ENCODE measurements at regions not wholly inside any gene's neighbourhood (a gene's known extent, or its start where the extent isn't known, plus 50 kb on each side); places are given as distances from the start of the nearest gene placed in this dataset.
"Not testable (repeated sequence)": the region's sequence is repeated elsewhere in the genome, so short reads cannot be mapped to it uniquely, and the experiment has no call there.

GRCh38 chr5:92674321-92674720 is 906.7 kb downstream of the NR2F1-AS1 start:
- Mint-ChIP-seq H3K9me3 (peaks cover 2% of the 10 kb centered on the region in 2 donors), H3K27me3 (ENCODE audit: low read depth) (no peaks in the 10 kb centered on the region), H3K36me3 (ENCODE audit: insufficient read depth in 2 of 2) (no peaks in the 10 kb centered on the region), H3K4me1 (ENCODE audit: low read depth) (no peaks in the 10 kb centered on the region), H3K27ac (no peak overlapping the region), H3K4me3 (no peak overlapping the region)
- no peak for ATAC-seq (replicated peaks in 1 of 2)
- no peak for DNase-seq

- H3K9me3 Mint-ChIP-seq: peaks cover 3% of the 10 kb centered on the region in 2 donors
- H3K27ac Mint-ChIP-seq: no peak overlapping the region
- no peaks in the 10 kb centered on the region for H3K36me3 Mint-ChIP-seq (ENCODE audit: insufficient read depth in 2 of 2)
- no peaks in the 10 kb centered on the region for H3K27me3 Mint-ChIP-seq (ENCODE audit: low read depth)
- H3K4me1 Mint-ChIP-seq (ENCODE audit: low read depth): no peaks in the 10 kb centered on the region
- no peak overlapping the region for H3K4me3 Mint-ChIP-seq
- ATAC-seq (replicated peaks in 1 of 2) (no peak), DNase-seq (no peak)
Measured at GRCh38 chr5:92665506-92665905, 915.5 kb downstream of the NR2F1-AS1 start.

- Mint-ChIP-seq H3K9me3 (peaks cover 6 to 7% of the 10 kb centered on the region in 2 donors), H3K27ac (no peak overlapping the region), H3K36me3 (ENCODE audit: insufficient read depth in 2 of 2) (no peaks in the 10 kb centered on the region), H3K4me3 (no peak overlapping the region), H3K27me3 (ENCODE audit: low read depth) (no peaks in the 10 kb centered on the region), H3K4me1 (ENCODE audit: low read depth) (no peaks in the 10 kb centered on the region)
- no peak for DNase-seq
- no peak for ATAC-seq (replicated peaks in 1 of 2)
Measured at GRCh38 chr5:92662741-92663140, 918.3 kb downstream of the NR2F1-AS1 start.

GRCh38 chr5:92659246-92659645 is 921.8 kb downstream of the NR2F1-AS1 start:
- no peaks in the 10 kb centered on the region for H3K36me3 Mint-ChIP-seq (ENCODE audit: insufficient read depth in 2 of 2)
- ATAC-seq (replicated peaks in 1 of 2): no peak

GRCh38 chr5:92654601-92655000 is 926.4 kb downstream of the NR2F1-AS1 start:
- not testable (repeated sequence) for H3K27ac Mint-ChIP-seq; ATAC-seq (replicated peaks in 1 of 2); H3K9me3 Mint-ChIP-seq; H3K36me3 Mint-ChIP-seq (ENCODE audit: insufficient read depth in 2 of 2); H3K4me3 Mint-ChIP-seq; H3K27me3 Mint-ChIP-seq (ENCODE audit: low read depth); H3K4me1 Mint-ChIP-seq (ENCODE audit: low read depth); DNase-seq

More at GRCh38 chr5:92659246-92659645, 921.8 kb downstream of the NR2F1-AS1 start:
- H3K9me3 Mint-ChIP-seq: peaks cover 4 to 8% of the 10 kb centered on the region in 2 donors
- no peak overlapping the region for H3K27ac Mint-ChIP-seq
- no peak overlapping the region for H3K4me3 Mint-ChIP-seq
- no peak for DNase-seq
- no peaks in the 10 kb centered on the region for H3K4me1 Mint-ChIP-seq (ENCODE audit: low read depth)
- H3K27me3 Mint-ChIP-seq (ENCODE audit: low read depth): no peaks in the 10 kb centered on the region

DNA sequence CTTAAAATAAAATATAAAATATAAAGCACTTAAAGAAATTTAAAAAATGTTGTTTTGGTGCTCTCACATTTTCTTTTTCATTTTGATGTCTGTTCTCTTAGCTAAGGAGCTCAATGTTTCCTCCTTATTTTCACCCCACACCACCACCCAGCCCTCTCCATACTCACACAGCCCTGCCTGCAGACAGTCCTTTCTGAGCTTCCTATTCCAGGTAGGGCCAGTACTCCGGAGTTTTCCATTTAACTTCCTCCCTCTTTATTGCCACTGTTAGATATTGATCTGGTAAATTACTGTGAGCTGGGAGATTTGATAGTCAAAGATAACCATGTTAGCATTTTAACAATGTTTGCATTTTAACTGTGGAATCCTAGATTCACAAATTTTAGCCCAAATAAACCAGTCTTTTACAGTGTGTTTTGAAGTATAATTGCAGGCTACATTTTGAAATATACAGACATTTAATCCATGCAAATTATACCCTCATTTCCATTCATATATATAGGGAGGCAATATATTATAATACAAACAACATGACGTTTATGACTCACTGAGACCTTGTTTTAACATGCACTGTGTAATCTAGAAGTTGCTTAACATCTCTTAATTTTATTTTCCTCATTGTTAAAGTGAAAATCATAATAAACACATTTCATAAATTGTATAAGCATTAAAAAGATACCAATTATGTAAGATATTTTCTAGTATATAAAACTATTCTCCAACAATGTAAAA is 927.1 kb downstream of the NR2F1-AS1 start:
- no peak overlapping the region for H3K27ac Mint-ChIP-seq
- ATAC-seq (replicated peaks in 1 of 2): no peak

DNA sequence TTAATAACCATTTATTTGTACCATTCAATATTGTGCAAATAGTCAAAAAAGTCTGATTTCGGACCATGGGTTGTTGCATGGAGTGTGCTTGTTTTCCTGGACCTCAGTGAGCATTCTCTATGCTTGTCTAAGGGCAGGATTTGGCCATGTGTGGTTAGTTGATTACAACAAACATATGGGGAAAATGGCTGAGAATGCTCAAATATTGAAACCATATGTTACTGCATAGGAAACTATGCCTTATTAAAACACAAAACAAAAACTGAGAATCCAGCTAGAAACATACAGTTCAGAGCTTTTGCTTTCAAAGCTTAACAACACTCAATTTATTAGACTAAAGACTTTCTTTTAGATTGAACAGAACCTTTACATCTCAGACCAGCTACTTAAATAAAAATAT is 928.3 kb downstream of the NR2F1-AS1 start:
- Mint-ChIP-seq H3K4me3 (no peak overlapping the region), H3K36me3 (ENCODE audit: insufficient read depth in 2 of 2) (no peaks in the 10 kb centered on the region), H3K4me1 (ENCODE audit: low read depth) (no peaks in the 10 kb centered on the region), H3K27me3 (ENCODE audit: low read depth) (no peaks in the 10 kb centered on the region), H3K27ac (no peak overlapping the region), H3K9me3 (peaks cover 2% of the 10 kb centered on the region in 2 donors)
- DNase-seq (no peak), ATAC-seq (replicated peaks in 1 of 2) (no peak)

More for the DNA sequence above, 927.1 kb downstream of the NR2F1-AS1 start:
- no peak overlapping the region for H3K4me3 Mint-ChIP-seq
- no peak for DNase-seq
- H3K27me3 Mint-ChIP-seq (ENCODE audit: low read depth): no peaks in the 10 kb centered on the region
- peaks cover 2 to 6% of the 10 kb centered on the region in 2 donors for H3K9me3 Mint-ChIP-seq
- H3K4me1 Mint-ChIP-seq (ENCODE audit: low read depth): no peaks in the 10 kb centered on the region
- no peaks in the 10 kb centered on the region for H3K36me3 Mint-ChIP-seq (ENCODE audit: insufficient read depth in 2 of 2)

DNA sequence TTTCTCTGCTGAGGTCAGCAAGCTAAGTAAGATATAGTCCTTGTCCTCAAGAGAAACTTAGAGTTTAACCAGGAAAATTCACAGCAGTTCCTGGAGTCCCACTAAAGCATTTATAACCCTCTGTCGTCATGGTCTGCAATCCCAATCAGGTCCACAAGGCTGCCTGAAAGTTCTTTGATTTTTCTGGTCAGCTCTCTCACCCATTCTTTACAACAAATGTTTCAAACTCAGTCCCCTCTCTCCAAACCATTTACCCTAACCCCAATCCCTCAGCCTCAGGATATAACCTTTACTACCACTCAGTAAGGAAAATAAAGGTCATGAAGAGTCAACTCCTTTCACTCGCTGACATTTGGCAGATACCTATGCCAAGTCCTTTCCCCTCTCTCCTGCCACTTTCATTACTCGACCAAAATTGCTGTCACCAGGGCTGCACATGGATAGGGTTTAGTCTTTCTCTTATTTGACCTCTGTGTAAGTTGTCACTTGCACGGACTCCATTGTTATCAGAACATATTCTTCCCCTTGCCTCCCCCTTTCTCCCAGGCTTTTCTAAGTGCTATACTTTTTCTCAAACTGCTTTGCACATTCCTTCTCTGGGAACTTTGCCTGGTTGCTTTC is 936.6 kb downstream of the NR2F1-AS1 start:
- DNase-seq: no peak
- no peak for ATAC-seq (replicated peaks in 1 of 2)
- H3K9me3 Mint-ChIP-seq: peaks cover 4% of the 10 kb centered on the region in 2 donors
- no peaks in the 10 kb centered on the region for H3K36me3 Mint-ChIP-seq (ENCODE audit: insufficient read depth in 2 of 2)
- no peaks in the 10 kb centered on the region for H3K4me1 Mint-ChIP-seq (ENCODE audit: low read depth)
- no peaks in the 10 kb centered on the region for H3K27me3 Mint-ChIP-seq (ENCODE audit: low read depth)
- no peak overlapping the region for H3K27ac Mint-ChIP-seq
- H3K4me3 Mint-ChIP-seq: no peak overlapping the region

GRCh38 chr5:92641031-92641962 is 939.7 kb downstream of the NR2F1-AS1 start:
- Mint-ChIP-seq H3K4me1 (ENCODE audit: low read depth) (no peaks in the 10 kb centered on the region), H3K36me3 (ENCODE audit: insufficient read depth in 2 of 2) (no peaks in the 10 kb centered on the region), H3K9me3 (peaks cover 4 to 9% of the 10 kb centered on the region in 2 donors), H3K27ac (no peak overlapping the region), H3K27me3 (ENCODE audit: low read depth) (no peaks in the 10 kb centered on the region), H3K4me3 (no peak overlapping the region)
- DNase-seq (no peak), ATAC-seq (replicated peaks in 1 of 2) (no peak)

- DNase-seq (no peak), ATAC-seq (replicated peaks in 1 of 2) (no peak)
- Mint-ChIP-seq H3K4me3 (no peak overlapping the region), H3K36me3 (ENCODE audit: insufficient read depth in 2 of 2) (no peaks in the 10 kb centered on the region), H3K27me3 (ENCODE audit: low read depth) (no peaks in the 10 kb centered on the region), H3K4me1 (ENCODE audit: low read depth) (no peaks in the 10 kb centered on the region), H3K9me3 (peaks cover 2 to 9% of the 10 kb centered on the region in 2 donors), H3K27ac (no peak overlapping the region)
Measured at GRCh38 chr5:92640340-92640739, 940.7 kb downstream of the NR2F1-AS1 start.

DNA sequence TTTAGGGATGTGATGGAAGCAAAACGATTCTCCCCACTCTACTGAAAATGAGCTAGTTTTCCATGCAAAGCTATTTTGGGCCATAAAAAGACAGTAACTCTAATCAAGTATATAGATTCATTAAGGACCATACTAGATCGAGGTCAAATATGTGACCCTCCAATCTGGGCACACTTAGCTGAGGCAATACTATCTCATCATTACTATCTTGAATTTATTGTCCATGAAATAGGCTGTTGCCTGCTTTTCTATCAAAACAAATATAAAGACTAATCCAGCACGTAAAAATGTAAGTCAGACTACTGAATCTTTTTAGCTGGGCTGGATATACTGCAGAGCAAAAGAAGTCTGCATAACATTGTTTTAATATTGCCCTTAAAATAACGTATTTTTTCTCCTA is 943.1 kb downstream of the NR2F1-AS1 start:
- no peak for ATAC-seq (replicated peaks in 1 of 2)

DNA sequence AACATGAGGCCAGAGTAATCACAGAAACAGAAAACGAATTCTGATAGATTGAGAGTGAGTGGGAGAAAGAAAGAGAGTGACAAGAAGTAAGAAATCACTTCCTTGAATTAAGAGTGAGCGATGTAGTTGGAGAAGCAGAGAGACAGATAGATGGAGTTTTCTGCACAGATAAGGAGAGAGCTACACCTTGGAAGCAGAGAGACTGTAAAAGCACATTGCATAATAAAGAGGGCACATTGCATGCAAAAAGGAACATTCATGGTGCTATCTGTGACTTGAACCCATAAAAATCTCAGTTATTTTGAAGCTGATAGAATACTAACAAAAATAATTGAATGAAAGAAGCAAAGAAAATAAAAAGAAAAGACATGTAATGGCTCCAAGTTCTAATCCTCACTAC is 943.8 kb downstream of the NR2F1-AS1 start:
- Mint-ChIP-seq H3K9me3 (peaks cover 4 to 9% of the 10 kb centered on the region in 2 donors), H3K27ac (no peak overlapping the region), H3K4me1 (ENCODE audit: low read depth) (no peaks in the 10 kb centered on the region), H3K4me3 (no peak overlapping the region), H3K36me3 (ENCODE audit: insufficient read depth in 2 of 2) (no peaks in the 10 kb centered on the region), H3K27me3 (ENCODE audit: low read depth) (no peaks in the 10 kb centered on the region)
- ATAC-seq (replicated peaks in 1 of 2) (no peak), DNase-seq (no peak)

More for the DNA sequence above, 943.1 kb downstream of the NR2F1-AS1 start:
- Mint-ChIP-seq H3K9me3 (peaks cover 4 to 7% of the 10 kb centered on the region in 2 donors), H3K27me3 (ENCODE audit: low read depth) (no peaks in the 10 kb centered on the region), H3K27ac (no peak overlapping the region), H3K36me3 (ENCODE audit: insufficient read depth in 2 of 2) (no peaks in the 10 kb centered on the region), H3K4me1 (ENCODE audit: low read depth) (no peaks in the 10 kb centered on the region), H3K4me3 (no peak overlapping the region)
- no peak for DNase-seq

- Mint-ChIP-seq H3K27me3 (ENCODE audit: low read depth) (no peaks in the 10 kb centered on the region), H3K4me1 (ENCODE audit: low read depth) (no peaks in the 10 kb centered on the region), H3K9me3 (peaks cover 4 to 9% of the 10 kb centered on the region in 2 donors), H3K27ac (no peak overlapping the region), H3K36me3 (ENCODE audit: insufficient read depth in 2 of 2) (no peaks in the 10 kb centered on the region), H3K4me3 (no peak overlapping the region)
- ATAC-seq (replicated peaks in 1 of 2): no peak
- DNase-seq: no peak
Measured at GRCh38 chr5:92635001-92635461, 946.0 kb downstream of the NR2F1-AS1 start.
